RWPE1 (cell line): ENCODE measurements at regions not wholly inside any gene's neighbourhood (a gene's known extent, or its start where the extent isn't known, plus 50 kb on each side); places are given as distances from the start of the nearest gene placed in this dataset.
A peak's percentile ranks its signal among the peaks of the same experiment; 100 is the strongest.

Experiments
- CTCF ChIA-PET: fragments of 350-600 bp; sonication (Branson Sonifier 250); formaldehyde crosslinking; extraction: SDS; loops from one replicate; lab custom pipeline; 2021; lab: Yijun Ruan, JAX
- POLR2A ChIA-PET: fragments of 400-600 bp; formaldehyde crosslinking; extraction: SDS; loops from one replicate; lab custom pipeline; 2020; ENCODE audit warnings: antibody characterized with exemption; ENCODE audit not compliant: low non-redundant PET; lab: Yijun Ruan, JAX
- DNase-seq: peaks from one replicate; pipeline ENCODE4 v3.0.0; 2012; ENCODE audit warnings: low spot score
- H3K27ac ChIP-seq: fragments of 450-650 bp; 2 replicates; pipeline ENCODE4 v1.5.1; 2017
- CTCF ChIP-seq: fragments of 450-650 bp; conservative IDR thresholded peaks from 2 replicates; pipeline ENCODE4 v1.5.1; 2017; ENCODE audit warnings: low read depth, mild to moderate bottlenecking

GRCh38 chr15:81506071-81506470, 132.1 kb upstream of the TMC3 start:
- no peak overlapping the region for H3K27ac ChIP-seq
- CTCF ChIA-PET, result no interaction called here
- POLR2A ChIA-PET, result no interaction called here
- DNase-seq, result no peak
- TF ChIP-seq CTCF, result no peak

GRCh38 chr15:81504170-81504905, 130.3 kb upstream of the TMC3 start:
- ChIA-PET CTCF (interaction anchor here (0.7 kb wide), 1 partner anchor 26 kb away, joined by 3 read pairs; no protein-coding TSS in a partner anchor), POLR2A (no interaction called here)
- no peak for TF ChIP-seq CTCF
- H3K27ac ChIP-seq, result no peak overlapping the region
- DNase-seq, result peak; percentile 46

GRCh38 chr15:81502439-81502838, 128.4 kb upstream of the TMC3 start:
- DNase-seq, result no peak
- ChIA-PET POLR2A (no interaction called here), CTCF (no interaction called here)
- no peak for TF ChIP-seq CTCF
- no peak overlapping the region for H3K27ac ChIP-seq

- POLR2A ChIA-PET, result no interaction called here
- TF ChIP-seq CTCF, result no peak
- CTCF ChIA-PET, result interaction anchor here (0.8 kb wide), 1 partner anchor 21 kb away, joined by 3 read pairs; no protein-coding TSS in a partner anchor
- no peak for DNase-seq
- H3K27ac ChIP-seq, result no peak overlapping the region
These were observed 126.1 kb upstream of the TMC3 start for GRCh38 chr15:81500081-81500480.

- DNase-seq, result no peak
- POLR2A ChIA-PET, result no interaction called here
- no peak overlapping the region for H3K27ac ChIP-seq
- CTCF ChIA-PET, result no interaction called here
- TF ChIP-seq CTCF, result no peak
These were observed 124.3 kb upstream of the TMC3 start for GRCh38 chr15:81498294-81498693.

GRCh38 chr15:81497238-81497637, 123.2 kb upstream of the TMC3 start:
- no peak overlapping the region for H3K27ac ChIP-seq
- DNase-seq, result no peak
- POLR2A ChIA-PET, result no interaction called here
- CTCF ChIA-PET, result no interaction called here
- no peak for TF ChIP-seq CTCF
